ENCODE measurements at regions not wholly inside any gene's neighbourhood (a gene's known extent, or its start where the extent isn't known, plus 50 kb on each side); places are given as distances from the start of the nearest gene placed in this dataset.
A peak's percentile ranks its signal among the peaks of the same experiment; 100 is the strongest.

- Histone ChIP-seq H3K4me3 (ENCODE audit: low read length in 3 of 3) (no peak overlapping the region), H3K9ac (ENCODE audit: low read length in 3 of 3) (no peak overlapping the region), H3K9me3 (ENCODE audit: control insufficient read depth in 2 of 3, insufficient read depth in 1 of 3, low read length in 3 of 3) (no peaks in the 10 kb centered on the region), H3K36me3 (ENCODE audit: control insufficient read depth in 2 of 3, insufficient read depth in 3 of 3, low read length in 3 of 3) (no peaks in the 10 kb centered on the region), H3K4me1 (ENCODE audit: control insufficient read depth in 2 of 3, insufficient read depth in 2 of 3, low read depth in 1 of 3, low read length in 3 of 3) (no peaks in the 10 kb centered on the region), H3K27ac (ENCODE audit: low read depth in 2 of 2, low read length in 2 of 2) (no peak overlapping the region), H3K27me3 (ENCODE audit: control insufficient read depth, insufficient read depth, low read length) (peaks cover 3% of the 10 kb centered on the region)
- intact Hi-C loops (cut with DNase I) = no loop called here
- FAIRE-seq = no peak
- no peak for TF ChIP-seq CTCF (IDR thresholded peaks at IDR 0.05; ENCODE audit: borderline replicate concordance, extremely low read depth, insufficient read depth)
- no peak for DNase-seq
Measured at GRCh38 chr5:135776457-135776856, 58.0 kb upstream of the SLC25A48 start.

DNA sequence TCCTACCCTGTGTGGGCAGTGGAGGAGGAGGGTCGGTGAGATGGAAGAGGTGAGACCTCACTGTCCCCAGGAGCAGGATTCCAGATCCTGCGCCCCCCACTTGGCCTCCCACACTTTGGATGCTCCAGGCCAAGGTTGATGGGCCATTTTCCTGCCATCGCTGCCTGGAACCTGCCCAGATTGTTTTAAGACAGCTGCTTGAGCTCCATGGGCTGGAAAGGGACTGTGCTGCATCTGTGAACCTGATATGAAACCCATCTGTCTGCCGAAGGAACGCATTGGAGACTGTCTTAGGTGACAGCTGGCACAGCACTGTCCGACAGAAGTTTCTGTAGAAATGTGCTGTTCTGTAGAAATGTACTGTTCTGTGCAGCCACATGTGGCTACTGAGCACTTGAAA, 72.7 kb upstream of the SLC25A48 start:
- no peaks in the 10 kb centered on the region for H3K4me1 ChIP-seq (ENCODE audit: control insufficient read depth in 2 of 3, insufficient read depth in 2 of 3, low read depth in 1 of 3, low read length in 3 of 3)
- H3K27ac ChIP-seq (ENCODE audit: low read depth in 2 of 2, low read length in 2 of 2) = no peak overlapping the region
- H3K4me3 ChIP-seq (ENCODE audit: low read length in 3 of 3) = no peak overlapping the region
- FAIRE-seq (no peak), DNase-seq (peak in 3 of 5 donors; percentile 45 to 51 (median 49))
- TF ChIP-seq CTCF (IDR thresholded peaks at IDR 0.05; ENCODE audit: borderline replicate concordance, extremely low read depth, insufficient read depth) = no peak
- intact Hi-C loops (cut with DNase I) = no loop called here
- H3K9ac ChIP-seq (ENCODE audit: low read length in 3 of 3) = no peak overlapping the region
- no peaks in the 10 kb centered on the region for H3K36me3 ChIP-seq (ENCODE audit: control insufficient read depth in 2 of 3, insufficient read depth in 3 of 3, low read length in 3 of 3)
- no peaks in the 10 kb centered on the region for H3K9me3 ChIP-seq (ENCODE audit: control insufficient read depth in 2 of 3, insufficient read depth in 1 of 3, low read length in 3 of 3)
- H3K27me3 ChIP-seq (ENCODE audit: control insufficient read depth, insufficient read depth, low read length) = no peaks in the 10 kb centered on the region

GRCh38 chr5:135759149-135759784, 75.2 kb upstream of the SLC25A48 start:
- Histone ChIP-seq H3K9me3 (ENCODE audit: control insufficient read depth in 2 of 3, insufficient read depth in 1 of 3, low read length in 3 of 3) (no peaks in the 10 kb centered on the region), H3K36me3 (ENCODE audit: control insufficient read depth in 2 of 3, insufficient read depth in 3 of 3, low read length in 3 of 3) (no peaks in the 10 kb centered on the region), H3K27ac (ENCODE audit: low read depth in 2 of 2, low read length in 2 of 2) (no peak overlapping the region), H3K4me1 (ENCODE audit: control insufficient read depth in 2 of 3, insufficient read depth in 2 of 3, low read depth in 1 of 3, low read length in 3 of 3) (no peaks in the 10 kb centered on the region), H3K9ac (ENCODE audit: low read length in 3 of 3) (no peak overlapping the region), H3K4me3 (ENCODE audit: low read length in 3 of 3) (no peak overlapping the region), H3K27me3 (ENCODE audit: control insufficient read depth, insufficient read depth, low read length) (no peaks in the 10 kb centered on the region)
- DNase-seq (no peak), FAIRE-seq (no peak)
- intact Hi-C loops (cut with DNase I) = no loop called here
- TF ChIP-seq CTCF (IDR thresholded peaks at IDR 0.05; ENCODE audit: borderline replicate concordance, extremely low read depth, insufficient read depth) = no peak

DNA sequence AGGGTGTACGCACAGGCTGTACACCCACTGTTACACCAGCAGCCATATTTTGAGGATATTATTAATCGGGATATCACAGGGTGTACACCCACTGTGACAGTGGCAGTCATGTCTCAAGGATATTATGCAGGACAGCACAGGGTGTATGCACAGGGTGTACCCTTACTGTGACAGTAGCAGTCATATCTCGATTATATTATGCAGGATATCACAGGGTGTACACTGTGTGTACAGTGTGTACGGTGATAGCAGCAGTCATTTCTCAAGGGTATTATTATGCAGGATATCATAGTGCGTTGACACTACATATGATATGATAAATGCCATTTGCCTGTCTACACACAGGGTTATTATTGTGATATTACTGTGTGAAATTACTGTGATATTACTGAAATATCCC, 80.5 kb upstream of the SLC25A48 start:
- Histone ChIP-seq H3K4me1 (ENCODE audit: control insufficient read depth in 2 of 3, insufficient read depth in 2 of 3, low read depth in 1 of 3, low read length in 3 of 3) (no peaks in the 10 kb centered on the region), H3K9me3 (ENCODE audit: control insufficient read depth in 2 of 3, insufficient read depth in 1 of 3, low read length in 3 of 3) (no peaks in the 10 kb centered on the region), H3K27ac (ENCODE audit: low read depth in 2 of 2, low read length in 2 of 2) (no peak overlapping the region), H3K9ac (ENCODE audit: low read length in 3 of 3) (no peak overlapping the region), H3K4me3 (ENCODE audit: low read length in 3 of 3) (no peak overlapping the region), H3K36me3 (ENCODE audit: control insufficient read depth in 2 of 3, insufficient read depth in 3 of 3, low read length in 3 of 3) (no peaks in the 10 kb centered on the region), H3K27me3 (ENCODE audit: control insufficient read depth, insufficient read depth, low read length) (no peaks in the 10 kb centered on the region)
- intact Hi-C loops (cut with DNase I) = no loop called here
- no peak for FAIRE-seq
- TF ChIP-seq CTCF (IDR thresholded peaks at IDR 0.05; ENCODE audit: borderline replicate concordance, extremely low read depth, insufficient read depth) = no peak
- no peak for DNase-seq

Data from kidney (tissue), 13 donors.